IMR-90 (cell line): ENCODE measurements at regions not wholly inside any gene's neighbourhood (a gene's known extent, or its start where the extent isn't known, plus 50 kb on each side); places are given as distances from the start of the nearest gene placed in this dataset.

Experiments
- ATAC-seq: fragments of 200-7000 bp; cut with Tn5 transposase; 2 replicates; pipeline ENCODE4 v1.9.1; 2020; ENCODE audit warnings: low read depth, mild to moderate bottlenecking, moderate library complexity
- BruUV-seq: library from RNA; stranded (reverse); fragments of 400-500 nt; replicated peaks from 2 replicates; lab custom pipeline; 2021; lab: Mats Ljungman, UMichigan
- CTCF ChIA-PET: fragments of 300-600 bp; formaldehyde crosslinking; extraction: SDS; loops from one replicate; lab custom pipeline; 2021; ENCODE audit warnings: antibody characterized with exemption; lab: Yijun Ruan, JAX
- POLR2A ChIA-PET: fragments of 300-600 bp; sonication (Branson Sonifier 250); formaldehyde crosslinking; loops from one replicate; lab custom pipeline; 2022; ENCODE audit warnings: antibody characterized with exemption; ENCODE audit not compliant: unreplicated experiment; lab: Charles Lee
- DNase-seq: peaks from one replicate; pipeline ENCODE4 v3.0.0; 2013
- H2AFZ ChIP-seq: replicated peaks from 2 replicates; pipeline ENCODE3; 2013; ENCODE audit warnings: low read length, mild to moderate bottlenecking; ENCODE audit not compliant: poor library complexity
- H2AK5ac ChIP-seq: 2 replicates; pipeline ENCODE4 v1.6.1; 2013; ENCODE audit warnings: low read depth, low read length, inconsistent platforms
- H2AK9ac ChIP-seq: replicated peaks from 2 replicates; pipeline ENCODE3; 2013; ENCODE audit warnings: mild to moderate bottlenecking, low read depth, low read length, moderate library complexity; ENCODE audit not compliant: poor library complexity
- H2BK120ac ChIP-seq: 2 replicates; pipeline ENCODE4 v1.6.1; 2013; ENCODE audit warnings: low read depth, low read length, inconsistent platforms
- H2BK15ac ChIP-seq: 3 replicates; pipeline ENCODE4 v1.6.1; 2013; ENCODE audit warnings: low read depth, low read length, inconsistent platforms
- H2BK20ac ChIP-seq: 2 replicates; pipeline ENCODE4 v1.6.1; 2013; ENCODE audit warnings: low read depth, mild to moderate bottlenecking, inconsistent platforms, low read length, moderate library complexity
- H2BK5ac ChIP-seq: 2 replicates; pipeline ENCODE4 v1.6.1; 2013; ENCODE audit warnings: mild to moderate bottlenecking, low read depth, low read length, inconsistent platforms; ENCODE audit not compliant: poor library complexity, severe bottlenecking
- H3K14ac ChIP-seq: replicated peaks from 2 replicates; pipeline ENCODE4 v1.6.1; 2013; ENCODE audit warnings: low read depth, low read length, inconsistent platforms
- H3K18ac ChIP-seq: 2 replicates; pipeline ENCODE4 v1.6.1; 2013; ENCODE audit warnings: low read depth, low read length, control low read depth
- H3K23ac ChIP-seq: 2 replicates; pipeline ENCODE4 v1.6.1; 2013; ENCODE audit warnings: low read depth, low read length, inconsistent platforms
- H3K27ac ChIP-seq: 2 replicates; pipeline ENCODE4 v1.5.1; 2013; ENCODE audit warnings: mild to moderate bottlenecking, control low read depth, low read length; ENCODE audit not compliant: insufficient read depth
- H3K27me3 ChIP-seq: 2 replicates; pipeline ENCODE4 v1.6.1; 2013; ENCODE audit warnings: low read length; ENCODE audit not compliant: control insufficient read depth, insufficient read depth
- H3K36me3 ChIP-seq: 2 replicates; pipeline ENCODE4 v1.6.1; 2013; ENCODE audit warnings: low read length, mixed read lengths; ENCODE audit not compliant: control insufficient read depth, insufficient read depth
- H3K4ac ChIP-seq: 2 replicates; pipeline ENCODE4 v1.6.1; 2013; ENCODE audit warnings: low read depth, low read length, inconsistent platforms
- H3K4me1 ChIP-seq: 2 replicates; pipeline ENCODE4 v1.6.1; 2013; ENCODE audit warnings: low read length, mixed read lengths; ENCODE audit not compliant: control insufficient read depth, insufficient read depth
- H3K4me2 ChIP-seq: 2 replicates; pipeline ENCODE4 v1.6.1; 2013; ENCODE audit warnings: low read depth, mild to moderate bottlenecking, control low read depth, low read length, moderate library complexity
- H3K4me3 ChIP-seq: 2 replicates; pipeline ENCODE4 v1.5.1; 2013; ENCODE audit warnings: low read depth, mild to moderate bottlenecking, control low read depth, low read length, moderate library complexity; ENCODE audit not compliant: insufficient read depth
- H3K56ac ChIP-seq: 2 replicates; pipeline ENCODE4 v1.6.1; 2013; ENCODE audit warnings: low read length, inconsistent platforms; ENCODE audit not compliant: insufficient read depth; ENCODE audit errors: extremely low read depth
- H3K79me1 ChIP-seq, 2 experiments: 2 replicates each; pipeline ENCODE4 v1.6.1; 2013; ENCODE audit warnings: low read length in 2 of 2, inconsistent platforms in 1 of 2, low read depth in 1 of 2
- H3K9ac ChIP-seq: 2 replicates; pipeline ENCODE4 v1.6.1; 2013; ENCODE audit warnings: low read depth, low read length, control low read depth
- H3K9me1 ChIP-seq: 2 replicates; pipeline ENCODE4 v1.6.1; 2013; ENCODE audit warnings: low read length, inconsistent platforms; ENCODE audit not compliant: insufficient read depth
- H3K9me3 ChIP-seq: 2 replicates; pipeline ENCODE4 v1.6.1; 2013; ENCODE audit warnings: low read length; ENCODE audit not compliant: control insufficient read depth, insufficient read depth
- H4K20me1 ChIP-seq: 2 replicates; pipeline ENCODE4 v1.6.1; 2013; ENCODE audit warnings: low read length, inconsistent platforms; ENCODE audit not compliant: insufficient read depth
- H4K5ac ChIP-seq: 2 replicates; pipeline ENCODE4 v1.6.1; 2013; ENCODE audit warnings: mild to moderate bottlenecking, low read depth, low read length, control low read depth
- H4K8ac ChIP-seq, 2 experiments: 2 replicates each; pipeline ENCODE4 v1.6.1; 2013; ENCODE audit warnings: low read depth in 2 of 2, low read length in 2 of 2, control low read depth in 1 of 2, inconsistent platforms in 1 of 2
- H4K91ac ChIP-seq: 2 replicates; pipeline ENCODE4 v1.6.1; 2013; ENCODE audit warnings: low read depth, low read length, inconsistent platforms; ENCODE audit not compliant: insufficient read depth
- BHLHE40 ChIP-seq: fragments of 150-350 bp; IDR thresholded peaks from 2 replicates; pipeline ENCODE4 v1.6.1; 2016; ENCODE audit warnings: mild to moderate bottlenecking, low read depth, low read length
- CEBPB ChIP-seq: IDR thresholded peaks from 2 replicates; pipeline ENCODE4 v1.6.1; 2012; ENCODE audit warnings: low read depth, low read length, improper control_type of control experiment
- CHD1 ChIP-seq: IDR thresholded peaks from 2 replicates; pipeline ENCODE4 v1.6.1; 2012; ENCODE audit warnings: low read depth, low read length, improper control_type of control experiment
- CTCF ChIP-seq: conservative IDR thresholded peaks from 2 replicates; pipeline ENCODE4 v1.5.1; 2012; ENCODE audit warnings: mild to moderate bottlenecking, low read depth, low read length, improper control_type of control experiment
- ELK1 ChIP-seq: fragments of 150-350 bp; IDR thresholded peaks from 2 replicates; pipeline ENCODE4 v1.6.1; 2016; ENCODE audit warnings: low read depth, mild to moderate bottlenecking, low read length, moderate library complexity, borderline replicate concordance
- FOS ChIP-seq: fragments of 150-350 bp; IDR thresholded peaks from 2 replicates; pipeline ENCODE4 v1.6.1; 2016; ENCODE audit warnings: low read depth, low read length
- MAFK ChIP-seq: IDR thresholded peaks from 2 replicates; pipeline ENCODE4 v1.6.1; 2012; ENCODE audit warnings: low read depth, low read length, improper control_type of control experiment
- MAZ ChIP-seq: IDR thresholded peaks from 2 replicates; pipeline ENCODE4 v1.6.1; 2012; ENCODE audit warnings: low read depth, mild to moderate bottlenecking, low read length, improper control_type of control experiment, moderate library complexity, borderline replicate concordance
- MXI1 ChIP-seq: IDR thresholded peaks from 2 replicates; pipeline ENCODE4 v1.6.1; 2012; ENCODE audit warnings: low read depth, mild to moderate bottlenecking, low read length, moderate library complexity, borderline replicate concordance
- NFE2L2 ChIP-seq: fragments of 150-350 bp; IDR thresholded peaks from 2 replicates; pipeline ENCODE4 v1.6.1; 2016; ENCODE audit warnings: low read depth, mild to moderate bottlenecking, low read length
- POLR2A ChIP-seq: IDR thresholded peaks from 2 replicates; pipeline ENCODE4 v1.6.1; 2012; ENCODE audit warnings: mild to moderate bottlenecking, low read depth, low read length
- RAD21 ChIP-seq: IDR thresholded peaks from 2 replicates; pipeline ENCODE4 v1.6.1; 2012; ENCODE audit warnings: low read length, improper control_type of control experiment
- RCOR1 ChIP-seq: IDR thresholded peaks from 2 replicates; pipeline ENCODE4 v1.6.1; 2012; ENCODE audit warnings: mild to moderate bottlenecking, low read length, improper control_type of control experiment; ENCODE audit not compliant: insufficient replicate concordance
- RFX5 ChIP-seq: IDR thresholded peaks from 2 replicates; pipeline ENCODE4 v1.8.0; 2012; ENCODE audit warnings: low read depth, mild to moderate bottlenecking, low read length, moderate library complexity
- SMC3 ChIP-seq: fragments of 150-350 bp; IDR thresholded peaks from 2 replicates; pipeline ENCODE4 v1.6.1; 2016; ENCODE audit warnings: low read depth, mild to moderate bottlenecking, antibody characterized with exemption, low read length, moderate library complexity
- USF2 ChIP-seq: fragments of 150-350 bp; IDR thresholded peaks from 2 replicates; pipeline ENCODE4 v1.6.1; 2017; ENCODE audit warnings: mild to moderate bottlenecking, antibody characterized with exemption, low read length, low read depth
- WGBS, 2 experiments: methylation state at CpG; one replicate each; pipeline versions ENCODE4 v1.1.5 to v1.1.7; 2013; ENCODE audit warnings: missing lambda C conversion rate in 2 of 2; ENCODE audit not compliant: insufficient read length in 1 of 2; ENCODE audit errors: extremely low coverage in 2 of 2; 5-methylcytosine and 5-hydroxymethylcytosine counted together
- dilution Hi-C: fragments of 300-500 bp; cut with HindIII; formaldehyde crosslinking; loops from one replicate; pipeline ENCODE4 v1.14.3; 2018; ENCODE audit warnings: low sequenced_read_pairs; ENCODE audit not compliant: unreplicated experiment
- in situ Hi-C: fragments of 300-500 bp; cut with MboI; formaldehyde crosslinking; loops from 3 replicates; pipeline ENCODE4 v1.14.3; 2019; ENCODE audit warnings: low sequenced_read_pairs, inconsistent platforms, mixed read lengths
- intact Hi-C: fragments of 100-400 bp; cut with micrococcal nuclease; formaldehyde crosslinking; loops from 2 replicates; pipeline ENCODE4 v1.10.0; 2022

GRCh38 chr12:118734266-118734665, 247.1 kb upstream of the SRRM4 start:
- DNase-seq (no peak), ATAC-seq (no peak)
- no peak overlapping the region for H2AFZ ChIP-seq
- no peaks in the 10 kb centered on the region for H3K9me1 ChIP-seq
- no peaks in the 10 kb centered on the region for H3K36me3 ChIP-seq
- intact Hi-C loops (no loop called here), dilution Hi-C loops (no loop called here), in situ Hi-C loops (no loop called here)
- H3K79me1 ChIP-seq: no peaks in the 10 kb centered on the region
- no peak overlapping the region for H3K4me3 ChIP-seq
- H3K4me2 ChIP-seq: no peak overlapping the region
- ChIA-PET POLR2A (no interaction called here), CTCF (no interaction called here)
- H3K9ac ChIP-seq: no peak overlapping the region
- H3K9me3 ChIP-seq: peaks cover 25% of the 10 kb centered on the region
- H3K14ac ChIP-seq: no peak overlapping the region
- no peak overlapping the region for H3K56ac ChIP-seq
- H2BK20ac ChIP-seq: no peak overlapping the region
- no peak overlapping the region for H4K5ac ChIP-seq
- H4K20me1 ChIP-seq: no peaks in the 10 kb centered on the region
- no peaks in the 10 kb centered on the region for H3K27me3 ChIP-seq
- BruUV-seq: no TSS peak
- TF ChIP-seq RCOR1: no peak
- no peak for TF ChIP-seq SMC3
- TF ChIP-seq BHLHE40: no peak
- TF ChIP-seq MAFK: no peak
- TF ChIP-seq CEBPB: no peak
- TF ChIP-seq ELK1: no peak
- no peak for TF ChIP-seq FOS
- no peak for TF ChIP-seq CTCF
- TF ChIP-seq POLR2A: no peak
- TF ChIP-seq USF2: no peak
- no peak for TF ChIP-seq MAZ
- no peak for TF ChIP-seq NFE2L2
- TF ChIP-seq MXI1: no peak
- TF ChIP-seq CHD1: no peak
- TF ChIP-seq RFX5: no peak
- no peak for TF ChIP-seq RAD21
- H2BK5ac ChIP-seq: no peak overlapping the region
- no peak overlapping the region for H3K27ac ChIP-seq
- H3K18ac ChIP-seq: no peak overlapping the region
- no peak overlapping the region for H3K23ac ChIP-seq
- no peak overlapping the region for H2BK120ac ChIP-seq
- 40% methylated on average over 1 of the region's 7 CpGs; no CpG with 5 or more reads in 1 of the 2 experiments for WGBS, 2 experiments
- H3K4me1 ChIP-seq: no peaks in the 10 kb centered on the region
- no peak overlapping the region for H4K8ac ChIP-seq
- no peak overlapping the region for H3K4ac ChIP-seq
- H2AK5ac ChIP-seq: no peak overlapping the region
- no peak overlapping the region for H2BK15ac ChIP-seq
- H2AK9ac ChIP-seq: no peak overlapping the region
- no peak overlapping the region for H4K91ac ChIP-seq
